Trophoblast cell (in vitro differentiated cells and primary cell): ENCODE measurements at regions not wholly inside any gene's neighbourhood (a gene's known extent, or its start where the extent isn't known, plus 50 kb on each side); places are given as distances from the start of the nearest gene placed in this dataset.

Experiments
- DNase-seq, 2 donors: peaks; one replicate each; pipeline ENCODE4 v3.0.0-alpha.2; 2016
- H2AFZ ChIP-seq: 2 replicates; pipeline ENCODE4 v1.6.1; 2013; ENCODE audit warnings: low read length, moderate library complexity, mild to moderate bottlenecking; ENCODE audit not compliant: insufficient read depth, poor library complexity
- H2AK5ac ChIP-seq: 2 replicates; pipeline ENCODE4 v1.6.1; 2013; ENCODE audit warnings: mild to moderate bottlenecking, low read length
- H2BK120ac ChIP-seq: 2 replicates; pipeline ENCODE4 v1.6.1; 2013; ENCODE audit warnings: low read length, mild to moderate bottlenecking, moderate library complexity; ENCODE audit not compliant: insufficient read depth, poor library complexity
- H2BK12ac ChIP-seq: 2 replicates; pipeline ENCODE4 v1.6.1; 2013; ENCODE audit warnings: mild to moderate bottlenecking, low read length, moderate library complexity
- H2BK5ac ChIP-seq: 2 replicates; pipeline ENCODE4 v1.6.1; 2013; ENCODE audit warnings: low read length, low read depth, moderate library complexity, mild to moderate bottlenecking; ENCODE audit not compliant: poor library complexity
- H3K14ac ChIP-seq: 2 replicates; pipeline ENCODE4 v1.6.1; 2013; ENCODE audit warnings: mild to moderate bottlenecking, low read length
- H3K18ac ChIP-seq: 2 replicates; pipeline ENCODE4 v1.6.1; 2013; ENCODE audit warnings: mild to moderate bottlenecking, low read length
- H3K23ac ChIP-seq: 2 replicates; pipeline ENCODE4 v1.6.1; 2013; ENCODE audit warnings: low read length
- H3K27ac ChIP-seq: 2 replicates; pipeline ENCODE4 v1.5.1; 2013; ENCODE audit warnings: low read depth, mild to moderate bottlenecking, inconsistent platforms, low read length, moderate library complexity
- H3K27me3 ChIP-seq: 2 replicates; pipeline ENCODE4 v1.6.1; 2013; ENCODE audit warnings: inconsistent platforms, mild to moderate bottlenecking, low read length, moderate library complexity; ENCODE audit not compliant: insufficient read depth
- H3K36me3 ChIP-seq, 2 experiments: 1 replicate in 1 of 2; 2 replicates in 1 of 2; pipeline ENCODE4 v1.6.1; 2013; ENCODE audit warnings: low read length in 2 of 2, mild to moderate bottlenecking in 2 of 2, moderate library complexity in 1 of 2; ENCODE audit not compliant: insufficient read depth in 2 of 2, control insufficient read depth in 1 of 2
- H3K4ac ChIP-seq: 2 replicates; pipeline ENCODE4 v1.6.1; 2013; ENCODE audit warnings: low read depth, mild to moderate bottlenecking, low read length, moderate library complexity
- H3K4me1 ChIP-seq, 2 experiments: 1 replicate in 1 of 2; 2 replicates in 1 of 2; pipeline ENCODE4 v1.6.1; 2013; ENCODE audit warnings: low read length in 2 of 2, mild to moderate bottlenecking in 2 of 2, moderate library complexity in 1 of 2; ENCODE audit not compliant: insufficient read depth in 2 of 2, control insufficient read depth in 1 of 2
- H3K4me2 ChIP-seq: 2 replicates; pipeline ENCODE4 v1.6.1; 2013; ENCODE audit warnings: inconsistent platforms, mild to moderate bottlenecking, low read length, moderate library complexity
- H3K4me3 ChIP-seq: 2 replicates; pipeline ENCODE4 v1.5.1; 2013; ENCODE audit warnings: mild to moderate bottlenecking, low read depth, low read length, inconsistent platforms
- H3K79me1 ChIP-seq: one replicate; pipeline ENCODE4 v1.6.1; 2013; ENCODE audit warnings: low read length
- H3K79me2 ChIP-seq: 2 replicates; pipeline ENCODE4 v1.6.1; 2013; ENCODE audit warnings: low read length, mild to moderate bottlenecking; ENCODE audit not compliant: control insufficient read depth, insufficient read depth, poor library complexity
- H3K9ac ChIP-seq: 2 replicates; pipeline ENCODE4 v1.6.1; 2013; ENCODE audit warnings: mild to moderate bottlenecking, low read length
- H3K9me3 ChIP-seq: 2 replicates; pipeline ENCODE4 v1.6.1; 2013; ENCODE audit warnings: low read depth, mild to moderate bottlenecking, control low read depth, inconsistent platforms, low read length; ENCODE audit not compliant: insufficient read depth
- H4K12ac ChIP-seq: 2 replicates; pipeline ENCODE4 v1.6.1; 2013; ENCODE audit warnings: low read depth, mild to moderate bottlenecking, low read length, moderate library complexity
- H4K8ac ChIP-seq: 2 replicates; pipeline ENCODE4 v1.6.1; 2013; ENCODE audit warnings: low read depth, mild to moderate bottlenecking, low read length, moderate library complexity
- H4K91ac ChIP-seq: one replicate; pipeline ENCODE4 v1.6.1; 2013; ENCODE audit warnings: low read depth, mild to moderate bottlenecking, low read length, moderate library complexity
- WGBS: extraction: QIAGEN DNeasy Blood & Tissue Kit; methylation state at CpG from one replicate; pipeline ENCODE4 v1.1.7; 2013; ENCODE audit warnings: missing lambda C conversion rate; ENCODE audit not compliant: insufficient read length, insufficient coverage; ENCODE audit errors: extremely low coverage; 5-methylcytosine and 5-hydroxymethylcytosine counted together

GRCh38 chr3:124274051-124274450, 282.1 kb upstream of the ROPN1 start:
- Histone ChIP-seq H3K79me2 (no peaks in the 10 kb centered on the region), H3K23ac (no peak overlapping the region), H2BK120ac (no peak overlapping the region), H3K27me3 (no peaks in the 10 kb centered on the region), H3K79me1 (no peaks in the 10 kb centered on the region), H3K4me2 (no peak overlapping the region), H3K36me3 (peaks cover under 1% of the 10 kb centered on the region in 2 experiments), H4K12ac (no peak overlapping the region), H3K9me3 (no peaks in the 10 kb centered on the region), H3K4ac (no peak overlapping the region), H3K14ac (no peak overlapping the region), H3K9ac (no peak overlapping the region), H2BK12ac (no peak overlapping the region), H4K8ac (no peak overlapping the region), H4K91ac (no peak overlapping the region), H3K18ac (peak overlapping the region; percentile 14), H2AFZ (no peak overlapping the region), H3K4me1 (peaks cover 8 to 16% of the 10 kb centered on the region in 2 experiments), H2BK5ac (no peak overlapping the region), H2AK5ac (no peak overlapping the region), H3K27ac (no peak overlapping the region), H3K4me3 (no peak overlapping the region)
- no CpG with 5 or more reads among the region's 8 CpGs for WGBS
- no peak for DNase-seq

- Histone ChIP-seq H3K4me2 (no peak overlapping the region), H4K12ac (no peak overlapping the region), H3K4ac (no peak overlapping the region), H2AFZ (no peak overlapping the region), H3K79me2 (no peaks in the 10 kb centered on the region), H3K4me1 (peaks cover 8 to 16% of the 10 kb centered on the region in 2 experiments), H3K79me1 (no peaks in the 10 kb centered on the region), H2AK5ac (no peak overlapping the region), H3K36me3 (no peaks in the 10 kb centered on the region), H3K9me3 (no peaks in the 10 kb centered on the region), H2BK120ac (no peak overlapping the region), H3K4me3 (no peak overlapping the region), H3K9ac (no peak overlapping the region), H4K91ac (no peak overlapping the region), H3K27ac (no peak overlapping the region), H3K27me3 (no peaks in the 10 kb centered on the region), H3K23ac (no peak overlapping the region), H2BK5ac (no peak overlapping the region), H3K14ac (no peak overlapping the region), H4K8ac (no peak overlapping the region), H3K18ac (no peak overlapping the region), H2BK12ac (no peak overlapping the region)
- DNase-seq = no peak
- no CpG with 5 or more reads among the region's 1 CpG for WGBS
Measured at GRCh38 chr3:124275412-124275811, 283.5 kb upstream of the ROPN1 start.

- no peak overlapping the region for H3K23ac ChIP-seq
- H3K4ac ChIP-seq = no peak overlapping the region
- no peak overlapping the region for H2AFZ ChIP-seq
- no peak for DNase-seq
- no peak overlapping the region for H3K4me2 ChIP-seq
- no peak overlapping the region for H3K14ac ChIP-seq
- no peak overlapping the region for H3K18ac ChIP-seq
- H2AK5ac ChIP-seq = no peak overlapping the region
- peaks cover 8 to 16% of the 10 kb centered on the region in 2 experiments for H3K4me1 ChIP-seq
- H3K9me3 ChIP-seq = no peaks in the 10 kb centered on the region
- no peaks in the 10 kb centered on the region for H3K27me3 ChIP-seq
- H4K8ac ChIP-seq = no peak overlapping the region
- H3K27ac ChIP-seq = no peak overlapping the region
- H3K79me1 ChIP-seq = peaks cover under 1% of the 10 kb centered on the region
- H2BK5ac ChIP-seq = no peak overlapping the region
- H3K79me2 ChIP-seq = no peaks in the 10 kb centered on the region
- no peaks in the 10 kb centered on the region for H3K36me3 ChIP-seq
- H3K4me3 ChIP-seq = no peak overlapping the region
- H3K9ac ChIP-seq = no peak overlapping the region
- no CpG with 5 or more reads among the region's 3 CpGs for WGBS
- H4K91ac ChIP-seq = no peak overlapping the region
- H4K12ac ChIP-seq = no peak overlapping the region
- no peak overlapping the region for H2BK12ac ChIP-seq
- no peak overlapping the region for H2BK120ac ChIP-seq
Measured at GRCh38 chr3:124276133-124276532, 284.2 kb upstream of the ROPN1 start.

GRCh38 chr3:124276539-124277143, 284.7 kb upstream of the ROPN1 start:
- no peak overlapping the region for H3K9ac ChIP-seq
- H3K79me2 ChIP-seq = no peaks in the 10 kb centered on the region
- H3K4ac ChIP-seq = no peak overlapping the region
- H3K27me3 ChIP-seq = no peaks in the 10 kb centered on the region
- H2AK5ac ChIP-seq = no peak overlapping the region
- peak overlapping the region; percentile 16 for H4K91ac ChIP-seq
- peaks cover 12 to 18% of the 10 kb centered on the region in 2 experiments for H3K4me1 ChIP-seq
- H3K4me2 ChIP-seq = no peak overlapping the region
- H3K14ac ChIP-seq = peak overlapping the region; percentile 8
- H2BK120ac ChIP-seq = no peak overlapping the region
- H4K12ac ChIP-seq = no peak overlapping the region
- no peaks in the 10 kb centered on the region for H3K9me3 ChIP-seq
- DNase-seq = no peak
- H2BK12ac ChIP-seq = peak overlapping the region; percentile 13
- no peak overlapping the region for H4K8ac ChIP-seq
- H3K4me3 ChIP-seq = no peak overlapping the region
- no peak overlapping the region for H3K27ac ChIP-seq
- H2AFZ ChIP-seq = no peak overlapping the region
- no peak overlapping the region for H2BK5ac ChIP-seq
- no CpG with 5 or more reads among the region's 8 CpGs for WGBS
- H3K36me3 ChIP-seq = no peaks in the 10 kb centered on the region
- no peak overlapping the region for H3K23ac ChIP-seq
- peaks cover 4% of the 10 kb centered on the region for H3K79me1 ChIP-seq
- H3K18ac ChIP-seq = peak overlapping the region; percentile 1
